WTC11 (cell line): ENCODE measurements at regions not wholly inside any gene's neighbourhood (a gene's known extent, or its start where the extent isn't known, plus 50 kb on each side); places are given as distances from the start of the nearest gene placed in this dataset.
A peak's percentile ranks its signal among the peaks of the same experiment; 100 is the strongest.

ENCODE experiments used
- ATAC-seq: fragments of 200-7000 bp; cut with Tn5 transposase; 2 replicates; pipeline ENCODE4 v1.10.0; 2021; ENCODE audit warnings: mild to moderate bottlenecking, moderate library complexity
- CTCF ChIA-PET: fragments of 300-600 bp; sonication (Branson Sonifier 250); formaldehyde crosslinking; loops from one replicate; lab custom pipeline; 2021; ENCODE audit warnings: antibody characterized with exemption; lab: Charles Lee
- POLR2A ChIA-PET: fragments of 350-600 bp; sonication (Branson Sonifier 250); formaldehyde crosslinking; loops from one replicate; lab custom pipeline; 2021; ENCODE audit warnings: antibody characterized with exemption; lab: Charles Lee
- DNase-seq: peaks from one replicate; pipeline ENCODE4 v3.0.0; 2021; ENCODE audit warnings: low spot score
- H3K27ac Mint-ChIP-seq: 2 replicates; pipeline ENCODE4 v1.8.0; 2021; ENCODE audit warnings: mixed read lengths
- H3K27me3 Mint-ChIP-seq: 2 replicates; pipeline ENCODE4 v1.8.0; 2021; ENCODE audit warnings: low read depth, mild to moderate bottlenecking, moderate library complexity, mixed read lengths
- H3K36me3 Mint-ChIP-seq: 2 replicates; pipeline ENCODE4 v1.8.0; 2021; ENCODE audit warnings: mixed read lengths
- H3K4me1 Mint-ChIP-seq: 2 replicates; pipeline ENCODE4 v1.8.0; 2022; ENCODE audit warnings: mixed read lengths
- H3K4me3 Mint-ChIP-seq: 2 replicates; pipeline ENCODE4 v1.8.0; 2021; ENCODE audit warnings: mild to moderate bottlenecking, moderate library complexity, mixed read lengths
- H3K9me3 Mint-ChIP-seq: 2 replicates; pipeline ENCODE4 v1.8.0; 2021; ENCODE audit warnings: mixed read lengths
- ATF1 ChIP-seq: sonication (generic); formaldehyde crosslinking; IDR thresholded peaks from 2 replicates; pipeline ENCODE4 v1.8.1; 2023; ENCODE audit warnings: mild to moderate bottlenecking, moderate library complexity, missing genetic modification reagents
- ATF6 ChIP-seq: sonication (generic); formaldehyde crosslinking; IDR thresholded peaks from 2 replicates; pipeline ENCODE4 v1.8.1; 2023; ENCODE audit warnings: mild to moderate bottlenecking, missing genetic modification reagents
- CDX4 ChIP-seq: fragments of 250-450 bp; sonication (Bioruptor Pico); IDR thresholded peaks from 2 replicates; pipeline ENCODE4 v1.9.0; 2021; ENCODE audit warnings: moderate library complexity, mild to moderate bottlenecking, inconsistent platforms, borderline replicate concordance
- E2F5 ChIP-seq: sonication (generic); formaldehyde crosslinking; IDR thresholded peaks from 2 replicates; pipeline ENCODE4 v1.8.1; 2022; ENCODE audit warnings: mild to moderate bottlenecking, moderate library complexity, missing genetic modification reagents
- FOXK1 ChIP-seq: sonication (generic); formaldehyde crosslinking; IDR thresholded peaks from 2 replicates; pipeline ENCODE4 v1.8.0; 2022; ENCODE audit warnings: mild to moderate bottlenecking, moderate library complexity, missing genetic modification reagents
- GRHL2 ChIP-seq: fragments of 250-450 bp; sonication (Bioruptor Pico); IDR thresholded peaks from 2 replicates; pipeline ENCODE4 v1.8.0; 2022; ENCODE audit warnings: mild to moderate bottlenecking, moderate library complexity; ENCODE audit not compliant: insufficient replicate concordance, severe bottlenecking
- IRF2 ChIP-seq: sonication (generic); formaldehyde crosslinking; IDR thresholded peaks from 2 replicates; pipeline ENCODE4 v1.8.0; 2022; ENCODE audit warnings: low read depth, missing genetic modification reagents, borderline replicate concordance
- JUN ChIP-seq: sonication (generic); formaldehyde crosslinking; IDR thresholded peaks from 2 replicates; pipeline ENCODE4 v1.8.0; 2023; ENCODE audit warnings: mild to moderate bottlenecking, missing genetic modification reagents
- MLX ChIP-seq: sonication (generic); formaldehyde crosslinking; IDR thresholded peaks from 2 replicates; pipeline ENCODE4 v1.8.1; 2023; ENCODE audit warnings: mild to moderate bottlenecking, missing genetic modification reagents, moderate library complexity
- NFYB ChIP-seq: sonication (generic); formaldehyde crosslinking; conservative IDR thresholded peaks from 2 replicates; pipeline ENCODE4 v1.8.0; 2022; ENCODE audit warnings: low read depth, missing genetic modification reagents
- PRDM15 ChIP-seq: sonication (generic); formaldehyde crosslinking; IDR thresholded peaks from 2 replicates; pipeline ENCODE4 v1.8.0; 2022; ENCODE audit warnings: missing genetic modification reagents
- TP53 ChIP-seq: sonication (generic); formaldehyde crosslinking; IDR thresholded peaks from 2 replicates; pipeline ENCODE4 v1.8.1; 2023; ENCODE audit warnings: mild to moderate bottlenecking, missing genetic modification reagents
- ZBTB21 ChIP-seq: sonication (generic); formaldehyde crosslinking; IDR thresholded peaks from 2 replicates; pipeline ENCODE4 v1.8.1; 2023; ENCODE audit warnings: mild to moderate bottlenecking, missing genetic modification reagents, borderline replicate concordance
- ZBTB43 ChIP-seq: sonication (generic); formaldehyde crosslinking; IDR thresholded peaks from 2 replicates; pipeline ENCODE4 v1.8.1; 2023; ENCODE audit warnings: mild to moderate bottlenecking, missing genetic modification reagents
- ZNF219 ChIP-seq: sonication (generic); formaldehyde crosslinking; IDR thresholded peaks from 2 replicates; pipeline ENCODE4 v1.8.0; 2023; ENCODE audit warnings: missing genetic modification reagents, mild to moderate bottlenecking, borderline replicate concordance
- ZNF425 ChIP-seq: fragments of 250-450 bp; sonication (Bioruptor Pico); conservative IDR thresholded peaks from 2 replicates; pipeline ENCODE4 v1.9.0; 2021; ENCODE audit warnings: mild to moderate bottlenecking
- ZNF671 ChIP-seq: fragments of 250-450 bp; sonication (Bioruptor Pico); IDR thresholded peaks from 2 replicates; pipeline ENCODE4 v1.8.0; 2021; ENCODE audit warnings: mild to moderate bottlenecking

GRCh38 chr6:56821005-56821432, 133.9 kb upstream of the BEND6 start (continued):
- no peak for TF ChIP-seq JUN (CRISPR knock-in tag)
- TF ChIP-seq, all 79 proteins: peak for 0

- no peaks in the 10 kb centered on the region for H3K9me3 Mint-ChIP-seq
- H3K27ac Mint-ChIP-seq, result no peak overlapping the region
- peaks cover 7% of the 10 kb centered on the region; the same call in 1 of the 2 replicates for H3K36me3 Mint-ChIP-seq
- H3K4me1 Mint-ChIP-seq, result peaks cover 66% of the 10 kb centered on the region
- no peak for ATAC-seq
- no peaks in the 10 kb centered on the region for H3K27me3 Mint-ChIP-seq
- DNase-seq, result no peak
- H3K4me3 Mint-ChIP-seq, result no peak overlapping the region
- TF ChIP-seq E2F5 (CRISPR knock-in tag), result no peak
- CTCF ChIA-PET, result interaction anchor here (0.8 to 1.3 kb wide), 3 partner anchors 23 to 32 kb away, joined by 3 to 4 read pairs (median 4); no protein-coding TSS in a partner anchor
- POLR2A ChIA-PET, result no interaction called here
Measured at GRCh38 chr6:56820060-56820459, 134.8 kb upstream of the BEND6 start.

- H3K27ac Mint-ChIP-seq, result no peak overlapping the region
- H3K36me3 Mint-ChIP-seq, result peaks cover 7% of the 10 kb centered on the region; the same call in 1 of the 2 replicates
- TF ChIP-seq ZNF671 (CRISPR knock-in tag) (no peak), IRF2 (CRISPR knock-in tag) (no peak), ATF6 (CRISPR knock-in tag) (no peak), FOXK1 (CRISPR knock-in tag) (no peak), ATF1 (CRISPR knock-in tag) (no peak), ZNF219 (CRISPR knock-in tag) (no peak), ZBTB43 (CRISPR knock-in tag) (no peak), MLX (CRISPR knock-in tag) (no peak), CDX4 (CRISPR knock-in tag) (no peak)
- no peak overlapping the region for H3K4me3 Mint-ChIP-seq
- ATAC-seq (no peak), DNase-seq (no peak)
- peaks cover 69% of the 10 kb centered on the region for H3K4me1 Mint-ChIP-seq
- POLR2A ChIA-PET, result no interaction called here
- no peaks in the 10 kb centered on the region for H3K27me3 Mint-ChIP-seq
- CTCF ChIA-PET, result interaction anchor here (0.9 to 1.3 kb wide), 4 partner anchors 12 to 32 kb away, joined by 3 to 4 read pairs (median 4); no protein-coding TSS in a partner anchor
- no peaks in the 10 kb centered on the region for H3K9me3 Mint-ChIP-seq
Measured at GRCh38 chr6:56819604-56820003, 135.3 kb upstream of the BEND6 start.

- Mint-ChIP-seq H3K27me3 (no peaks in the 10 kb centered on the region), H3K4me3 (no peak overlapping the region), H3K36me3 (no peaks in the 10 kb centered on the region), H3K27ac (peak overlapping the region; percentile 18), H3K9me3 (no peaks in the 10 kb centered on the region), H3K4me1 (peaks cover 56% of the 10 kb centered on the region)
- ChIA-PET POLR2A (interaction anchor here (0.6 kb wide), 1 partner anchor 11 kb away, joined by 5 read pairs; no protein-coding TSS in a partner anchor), CTCF (no interaction called here)
- no peak for DNase-seq
- ATAC-seq, result no peak
- TF ChIP-seq ZNF425 (no peak), PRDM15 (CRISPR knock-in tag) (no peak), NFYB (no peak), GRHL2 (no peak), ZBTB21 (no peak), TP53 (CRISPR knock-in tag) (no peak), FOXK1 (CRISPR knock-in tag) (no peak)
Measured at GRCh38 chr6:56816370-56816769, 138.5 kb upstream of the BEND6 start.
